Spleen (tissue), 11 donors: ENCODE measurements at regions not wholly inside any gene's neighbourhood (a gene's known extent, or its start where the extent isn't known, plus 50 kb on each side); places are given as distances from the start of the nearest gene placed in this dataset.

Experiments
- DNase-seq: peaks from one replicate; pipeline ENCODE4 v3.0.0-alpha.2; 2020
- H3K27ac ChIP-seq, 8 donors: fragments of 200-600 bp; sonication (generic) in 7 of 8; 1 replicate in 4 of 8; 2 replicates in 4 of 8; pipeline versions ENCODE4 v1.5.0 to v1.8.0; 2016 to 2021; ENCODE audit warnings: inconsistent platforms in 4 of 8, mild to moderate bottlenecking in 4 of 8, moderate library complexity in 1 of 8
- H3K27me3 ChIP-seq, 7 donors: fragments of 200-600 bp; sonication (generic) in 6 of 7; replicated peaks in 1 of 7; 1 replicate in 4 of 7; 2 replicates in 3 of 7; pipeline versions ENCODE4 v1.5.0 to v1.8.0; 2016 to 2021; ENCODE audit warnings: inconsistent platforms in 3 of 7, mild to moderate bottlenecking in 1 of 7
- H3K36me3 ChIP-seq, 6 donors: fragments of 200-600 bp; sonication (generic) in 5 of 6; 1 replicate in 4 of 6; 2 replicates in 2 of 6; pipeline versions ENCODE4 v1.5.0 to v1.8.0; 2016 to 2021; ENCODE audit warnings: inconsistent platforms in 2 of 6
- H3K4me1 ChIP-seq, 6 donors: fragments of 200-600 bp; sonication (generic) in 5 of 6; 1 replicate in 3 of 6; 2 replicates in 3 of 6; pipeline versions ENCODE4 v1.5.0 to v1.8.0; 2016 to 2021; ENCODE audit warnings: inconsistent platforms in 3 of 6
- H3K4me3 ChIP-seq, 8 donors: fragments of 200-600 bp; sonication (generic) in 7 of 8; 1 replicate in 4 of 8; 2 replicates in 4 of 8; pipeline versions ENCODE4 v1.5.0 to v1.8.0; 2016 to 2021; ENCODE audit warnings: inconsistent platforms in 4 of 8, mild to moderate bottlenecking in 4 of 8, moderate library complexity in 2 of 8
- H3K9me3 ChIP-seq, 8 donors: fragments of 200-600 bp; sonication (generic) in 7 of 8; 1 replicate in 4 of 8; 2 replicates in 4 of 8; pipeline versions ENCODE4 v1.5.0 to v1.8.0; 2016 to 2021; ENCODE audit warnings: inconsistent platforms in 4 of 8
- POLR2A ChIP-seq, 3 donors: fragments of 450-650 bp; IDR thresholded peaks; one replicate each; pipeline ENCODE4 v1.5.1; 2017; ENCODE audit warnings: antibody characterized with exemption in 3 of 3, mild to moderate bottlenecking in 1 of 3
- POLR2AphosphoS5 ChIP-seq, 3 donors: sonication (generic); formaldehyde crosslinking; IDR thresholded peaks; one replicate each; pipeline ENCODE4 v1.5.1; 2017; ENCODE audit warnings: antibody characterized with exemption in 3 of 3
- WGBS, 5 donors: extraction: QIAGEN DNeasy Blood & Tissue Kit in 3 of 5; methylation state at CpG; one replicate each; pipeline versions ENCODE4 v1.1.5 to v1.1.7; 2013 to 2018; 5-methylcytosine and 5-hydroxymethylcytosine counted together
- intact Hi-C: fragments of 100-400 bp; cut with DNase I; formaldehyde crosslinking; loops from one replicate; pipeline ENCODE4 v1.15.0; 2023; ENCODE audit warnings: low total_unique reads
- TF ChIP-seq, protein P1 (sequence below), 11 experiments: fragments of 200-600 bp in 7 of 11; fragments of 450-650 bp in 4 of 11; sonication (generic) in 4 of 11; IDR thresholded peaks in 8 of 11; conservative IDR thresholded peaks in 3 of 11; 1 replicate in 7 of 11; 2 replicates in 4 of 11; pipeline versions ENCODE4 v1.4.0 to v1.8.0; 2016 to 2021; ENCODE audit warnings: antibody characterized with exemption in 11 of 11, inconsistent platforms in 4 of 11, mild to moderate bottlenecking in 1 of 11
- donor health status: healthy with polysubstance abuse.
- donor health status: DM: no; HTN: no; CAD: no; lungs with moderate emphysema.
- donor health status: DM: no; HTN: no; CAD: no.
- donor health status: Bipolar disorder and iron deficiency.
- donor health status: healthy.
- donor health status: DM: no; HTN: no; CAD: no.
- donor health status: DM: yes; HTN: yes; CAD: no.

DNA sequence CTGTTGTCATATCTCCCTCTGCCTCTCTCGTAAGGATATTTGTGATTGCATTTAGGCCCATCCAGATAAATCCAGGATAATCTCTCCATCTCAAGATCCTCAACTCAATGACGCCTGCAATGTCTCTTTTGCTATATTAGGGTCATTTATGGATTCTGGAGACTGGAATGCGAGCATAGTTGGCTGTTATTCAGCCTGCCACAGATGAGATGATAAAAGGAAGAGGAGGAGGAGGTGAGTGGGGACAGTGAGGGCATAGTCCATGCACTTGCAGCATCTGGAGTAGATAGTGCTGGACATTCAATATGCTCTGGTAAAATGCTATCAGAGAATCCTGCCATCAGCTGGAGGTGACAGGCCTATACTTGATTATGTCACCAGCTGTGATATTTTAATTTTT, 131.6 kb upstream of the CACNA1E start:
- Histone ChIP-seq H3K9me3 (no peaks in the 10 kb centered on the region), H3K36me3 (no peaks in the 10 kb centered on the region), H3K27ac (no peak overlapping the region), H3K27me3 (peaks cover 0 to 4% (median 0%) of the 10 kb centered on the region in 7 donors), H3K4me3 (no peak overlapping the region), H3K4me1 (no peaks in the 10 kb centered on the region)
- intact Hi-C loops: no loop called here
- no peak for DNase-seq
- TF ChIP-seq POLR2A (IDR thresholded peaks at IDR 0.05) (no peak), POLR2AphosphoS5 (IDR thresholded peaks at IDR 0.05) (no peak)
- TF ChIP-seq, protein P1, sequence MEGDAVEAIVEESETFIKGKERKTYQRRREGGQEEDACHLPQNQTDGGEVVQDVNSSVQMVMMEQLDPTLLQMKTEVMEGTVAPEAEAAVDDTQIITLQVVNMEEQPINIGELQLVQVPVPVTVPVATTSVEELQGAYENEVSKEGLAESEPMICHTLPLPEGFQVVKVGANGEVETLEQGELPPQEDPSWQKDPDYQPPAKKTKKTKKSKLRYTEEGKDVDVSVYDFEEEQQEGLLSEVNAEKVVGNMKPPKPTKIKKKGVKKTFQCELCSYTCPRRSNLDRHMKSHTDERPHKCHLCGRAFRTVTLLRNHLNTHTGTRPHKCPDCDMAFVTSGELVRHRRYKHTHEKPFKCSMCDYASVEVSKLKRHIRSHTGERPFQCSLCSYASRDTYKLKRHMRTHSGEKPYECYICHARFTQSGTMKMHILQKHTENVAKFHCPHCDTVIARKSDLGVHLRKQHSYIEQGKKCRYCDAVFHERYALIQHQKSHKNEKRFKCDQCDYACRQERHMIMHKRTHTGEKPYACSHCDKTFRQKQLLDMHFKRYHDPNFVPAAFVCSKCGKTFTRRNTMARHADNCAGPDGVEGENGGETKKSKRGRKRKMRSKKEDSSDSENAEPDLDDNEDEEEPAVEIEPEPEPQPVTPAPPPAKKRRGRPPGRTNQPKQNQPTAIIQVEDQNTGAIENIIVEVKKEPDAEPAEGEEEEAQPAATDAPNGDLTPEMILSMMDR (IDR thresholded peaks at IDR 0.05 in 8 of 11, conservative IDR thresholded peaks at IDR 0.05 in 3 of 11): no peak
- WGBS, 5 donors: 80 to 91% (median 86%) methylated on average over 3 of the region's 3 CpGs

DNA sequence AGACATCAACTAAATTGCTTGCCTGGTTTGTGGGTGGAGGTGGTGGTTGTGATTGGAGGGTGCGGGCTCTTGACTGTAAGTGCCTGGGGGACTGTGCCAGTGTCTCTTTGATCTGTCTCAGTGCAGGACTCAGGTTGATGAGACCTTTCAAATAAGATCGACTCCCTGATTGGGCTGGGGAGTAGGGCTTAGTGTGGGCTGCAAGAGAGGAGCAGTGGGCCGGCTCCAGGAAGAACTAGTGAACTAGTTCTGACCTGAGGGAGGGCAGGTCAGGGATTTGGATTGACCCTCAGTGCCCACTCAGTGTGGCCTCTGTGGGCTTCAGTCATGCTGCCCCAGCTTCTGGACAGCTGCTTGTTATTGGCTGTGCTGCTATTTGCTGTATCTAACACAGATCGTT, 130.6 kb upstream of the CACNA1E start:
- Histone ChIP-seq H3K9me3 (no peaks in the 10 kb centered on the region), H3K4me1 (no peaks in the 10 kb centered on the region), H3K4me3 (no peak overlapping the region), H3K27ac (no peak overlapping the region), H3K27me3 (peaks cover 0 to 4% (median 0%) of the 10 kb centered on the region in 7 donors), H3K36me3 (no peaks in the 10 kb centered on the region)
- intact Hi-C loops: no loop called here
- TF ChIP-seq POLR2AphosphoS5 (IDR thresholded peaks at IDR 0.05): no peak
- TF ChIP-seq, protein P1 (IDR thresholded peaks at IDR 0.05 in 8 of 11, conservative IDR thresholded peaks at IDR 0.05 in 3 of 11): no peak
- no peak for TF ChIP-seq POLR2A (IDR thresholded peaks at IDR 0.05)
- DNase-seq: no peak
- 75 to 88% (median 86%) methylated on average over 4 of the region's 4 CpGs for WGBS, 5 donors

DNA sequence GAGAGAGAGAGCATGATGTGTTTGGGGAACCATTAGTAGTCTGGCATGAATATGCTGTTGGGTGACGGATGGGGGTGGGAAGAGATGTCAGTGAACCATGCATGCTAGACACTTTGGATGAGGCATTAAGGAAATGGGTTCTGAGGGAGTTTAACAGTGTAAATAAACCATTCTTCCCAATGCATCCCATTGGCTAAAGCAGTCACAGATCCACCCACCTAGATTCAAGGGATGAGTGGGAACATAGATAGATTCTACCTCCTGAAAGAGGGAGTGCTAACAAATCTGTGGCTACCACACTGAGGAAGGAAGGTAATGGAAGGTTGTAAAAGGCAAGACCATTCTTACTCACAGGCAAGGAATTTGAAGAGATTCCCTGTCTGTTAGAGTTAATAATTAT, 129.8 kb upstream of the CACNA1E start:
- Histone ChIP-seq H3K4me1 (no peaks in the 10 kb centered on the region), H3K27me3 (peaks cover 0 to 4% (median 0%) of the 10 kb centered on the region in 7 donors), H3K9me3 (no peaks in the 10 kb centered on the region), H3K36me3 (no peaks in the 10 kb centered on the region), H3K27ac (no peak overlapping the region), H3K4me3 (no peak overlapping the region)
- 79 to 93% (median 81%) methylated on average over 1 of the region's 1 CpG for WGBS, 5 donors
- DNase-seq: no peak
- intact Hi-C loops: no loop called here
- TF ChIP-seq, protein P1 (IDR thresholded peaks at IDR 0.05 in 8 of 11, conservative IDR thresholded peaks at IDR 0.05 in 3 of 11): no peak
- TF ChIP-seq POLR2AphosphoS5 (IDR thresholded peaks at IDR 0.05) (no peak), POLR2A (IDR thresholded peaks at IDR 0.05) (no peak)

DNA sequence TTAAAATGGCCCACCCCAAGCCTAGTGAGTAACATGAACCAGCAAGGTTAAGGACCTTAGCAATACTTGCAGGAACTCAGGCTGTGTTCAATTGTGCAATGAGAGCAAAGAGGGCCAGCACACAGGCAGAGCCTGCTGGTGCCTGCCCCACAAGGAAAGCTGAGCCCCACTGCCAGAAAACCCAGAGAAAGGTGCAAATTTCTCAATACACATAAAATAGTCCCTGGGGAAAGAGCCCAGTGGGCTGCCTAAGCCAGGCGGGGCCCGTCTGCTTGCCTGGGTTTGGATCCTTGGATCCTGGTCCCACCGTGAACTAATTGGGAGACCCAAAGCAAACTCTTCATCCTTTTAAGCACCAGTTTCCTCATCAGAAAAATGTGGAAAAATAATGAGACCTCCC, 128.5 kb upstream of the CACNA1E start:
- TF ChIP-seq, protein P1 (IDR thresholded peaks at IDR 0.05 in 8 of 11, conservative IDR thresholded peaks at IDR 0.05 in 3 of 11): no peak
- TF ChIP-seq POLR2A (IDR thresholded peaks at IDR 0.05): no peak
- TF ChIP-seq POLR2AphosphoS5 (IDR thresholded peaks at IDR 0.05): no peak
- Histone ChIP-seq H3K9me3 (no peaks in the 10 kb centered on the region), H3K4me1 (no peaks in the 10 kb centered on the region), H3K36me3 (no peaks in the 10 kb centered on the region), H3K27ac (no peak overlapping the region), H3K4me3 (no peak overlapping the region), H3K27me3 (peaks cover 0 to 4% (median 0%) of the 10 kb centered on the region in 7 donors)
- intact Hi-C loops: no loop called here
- 94 to 100% (median 98%) methylated on average over 3 of the region's 3 CpGs for WGBS, 5 donors
- DNase-seq: no peak
